GM18870 (cell line): ENCODE measurements at regions not wholly inside any gene's neighbourhood (a gene's known extent, or its start where the extent isn't known, plus 50 kb on each side); places are given as distances from the start of the nearest gene placed in this dataset.

Experiments used
- ATAC-seq: cut with Tn5 transposase; IDR thresholded peaks from one replicate; pipeline ENCODE4 v1.9.1; 2021; ENCODE audit warnings: moderate library complexity; ENCODE audit not compliant: unreplicated experiment

- ATAC-seq = no peak
These were observed 78.3 kb upstream of the AOAH start for GRCh38 chr7:36802459-36803135.

- no peak for ATAC-seq
These were observed 72.7 kb upstream of the AOAH start for GRCh38 chr7:36796850-36797536.

- ATAC-seq = no peak
These were observed 71.2 kb upstream of the AOAH start for GRCh38 chr7:36795451-36796021.

GRCh38 chr7:36794689-36795088 is 70.4 kb upstream of the AOAH start:
- ATAC-seq = no peak

- ATAC-seq = peak; percentile 57
These were observed 68.1 kb upstream of the AOAH start for GRCh38 chr7:36792421-36792820.

GRCh38 chr7:36790311-36790787 is 66.1 kb upstream of the AOAH start:
- ATAC-seq = no peak

- no peak for ATAC-seq
These were observed 64.7 kb upstream of the AOAH start for GRCh38 chr7:36788825-36789470.

- ATAC-seq = peak; percentile 36
These were observed 63.7 kb upstream of the AOAH start for GRCh38 chr7:36787933-36788378.

GRCh38 chr7:36784991-36785940 is 61.0 kb upstream of the AOAH start:
- peak; percentile 96 for ATAC-seq

- ATAC-seq = no peak
These were observed 56.9 kb upstream of the AOAH start for GRCh38 chr7:36781011-36781738.

GRCh38 chr7:36777855-36778254 is 53.6 kb upstream of the AOAH start:
- ATAC-seq = no peak

GRCh38 chr7:36777062-36777461 is 52.8 kb upstream of the AOAH start:
- no peak for ATAC-seq

GRCh38 chr7:36775676-36776075 is 51.4 kb upstream of the AOAH start:
- ATAC-seq = no peak

GRCh38 chr7:36775061-36775620 is 50.8 kb upstream of the AOAH start:
- no peak for ATAC-seq
